Ishikawa (cell line): ENCODE measurements at regions not wholly inside any gene's neighbourhood (a gene's known extent, or its start where the extent isn't known, plus 50 kb on each side); places are given as distances from the start of the nearest gene placed in this dataset.

Experiments
- CEBPB ChIP-seq: IDR thresholded peaks from 2 replicates; pipeline ENCODE4 v1.6.1; 2012
- CREB1 ChIP-seq: IDR thresholded peaks from 2 replicates; pipeline ENCODE4 v1.6.1; 2012; ENCODE audit warnings: low read depth
- EGR1 ChIP-seq: IDR thresholded peaks from 2 replicates; pipeline ENCODE4 v1.6.1; 2012
- EP300 ChIP-seq: IDR thresholded peaks from 2 replicates; pipeline ENCODE4 v1.6.1; 2012; ENCODE audit warnings: borderline replicate concordance
- FOXM1 ChIP-seq: IDR thresholded peaks from 2 replicates; pipeline ENCODE4 v1.6.1; 2012; ENCODE audit warnings: low read depth, borderline replicate concordance
- NFIC ChIP-seq: IDR thresholded peaks from 2 replicates; pipeline ENCODE4 v1.6.1; 2012
- RAD21 ChIP-seq: IDR thresholded peaks from 2 replicates; pipeline ENCODE4 v1.6.1; 2012; ENCODE audit warnings: low read depth
- TAF1 ChIP-seq: IDR thresholded peaks from 2 replicates; pipeline ENCODE4 v1.6.1; 2012; ENCODE audit warnings: low read depth, mild to moderate bottlenecking
- TCF12 ChIP-seq: IDR thresholded peaks from 2 replicates; pipeline ENCODE4 v1.6.1; 2012; ENCODE audit warnings: low read depth
- TEAD4 ChIP-seq: IDR thresholded peaks from 2 replicates; pipeline ENCODE4 v1.6.1; 2012
- YY1 ChIP-seq: IDR thresholded peaks from 2 replicates; pipeline ENCODE4 v1.6.1; 2012; ENCODE audit warnings: low read depth
- ZBTB7A ChIP-seq: IDR thresholded peaks from 2 replicates; pipeline ENCODE4 v1.6.1; 2012; ENCODE audit warnings: low read depth
- TF ChIP-seq, protein P1 (sequence below): IDR thresholded peaks from 2 replicates; pipeline ENCODE4 v1.6.1; 2012
- TF ChIP-seq, protein P2 (sequence below): IDR thresholded peaks from 2 replicates; pipeline ENCODE4 v1.6.1; 2012
- TF ChIP-seq, protein P3 (sequence below): IDR thresholded peaks from 2 replicates; pipeline ENCODE4 v1.6.1; 2012; ENCODE audit warnings: low read depth, mild to moderate bottlenecking

DNA sequence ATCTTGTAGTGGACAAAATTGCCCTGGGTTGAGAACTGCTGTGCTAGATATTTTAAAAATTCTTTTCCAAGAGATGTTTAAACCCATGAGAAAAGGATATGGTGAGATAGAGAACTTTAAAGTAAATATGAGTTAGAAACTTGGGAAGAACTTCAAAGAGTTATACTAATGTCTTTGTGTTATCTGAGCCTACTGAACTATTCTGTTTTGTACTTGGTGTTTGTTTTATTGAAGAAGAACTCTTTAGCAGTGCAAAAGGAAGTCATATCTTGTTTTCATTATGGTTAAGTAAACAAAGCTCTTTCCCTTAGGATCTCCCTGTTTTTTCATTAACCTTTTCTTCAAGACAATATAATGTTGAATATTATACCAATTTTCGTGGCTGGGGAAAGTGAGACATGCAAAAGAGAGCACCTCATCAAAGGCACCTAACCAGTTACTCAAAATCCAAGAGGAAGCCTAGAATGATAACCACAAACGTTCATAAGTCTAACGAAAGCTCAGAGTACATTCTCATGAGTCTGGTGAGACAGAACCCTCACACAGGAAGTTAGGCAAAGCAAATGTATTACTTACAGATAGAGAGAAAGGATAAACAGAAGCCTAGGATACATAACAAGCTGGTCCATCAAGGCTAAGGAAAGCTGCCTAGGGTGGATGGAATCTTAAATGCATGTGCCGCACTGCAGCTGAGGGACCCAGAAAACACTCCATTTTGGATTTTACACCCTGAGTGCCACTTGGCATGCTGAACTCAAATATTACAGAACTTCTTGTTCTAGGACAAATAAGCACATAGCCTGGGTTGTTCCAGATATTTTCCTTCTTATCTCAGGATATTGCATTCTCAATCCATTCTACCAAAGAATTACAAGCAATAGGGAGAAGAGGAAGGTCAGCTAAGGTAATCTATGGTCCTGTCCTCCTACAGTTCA, 112.5 kb upstream of the ANO3 start:
- TF ChIP-seq EGR1 (no peak), CREB1 (no peak), TEAD4 (no peak), FOXM1 (no peak), TCF12 (no peak), ZBTB7A (no peak), EP300 (no peak), CEBPB (no peak)
- TF ChIP-seq, protein P1, sequence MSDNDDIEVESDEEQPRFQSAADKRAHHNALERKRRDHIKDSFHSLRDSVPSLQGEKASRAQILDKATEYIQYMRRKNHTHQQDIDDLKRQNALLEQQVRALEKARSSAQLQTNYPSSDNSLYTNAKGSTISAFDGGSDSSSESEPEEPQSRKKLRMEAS: no peak
- TF ChIP-seq, protein P2, sequence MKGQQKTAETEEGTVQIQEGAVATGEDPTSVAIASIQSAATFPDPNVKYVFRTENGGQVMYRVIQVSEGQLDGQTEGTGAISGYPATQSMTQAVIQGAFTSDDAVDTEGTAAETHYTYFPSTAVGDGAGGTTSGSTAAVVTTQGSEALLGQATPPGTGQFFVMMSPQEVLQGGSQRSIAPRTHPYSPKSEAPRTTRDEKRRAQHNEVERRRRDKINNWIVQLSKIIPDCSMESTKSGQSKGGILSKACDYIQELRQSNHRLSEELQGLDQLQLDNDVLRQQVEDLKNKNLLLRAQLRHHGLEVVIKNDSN: no peak

DNA sequence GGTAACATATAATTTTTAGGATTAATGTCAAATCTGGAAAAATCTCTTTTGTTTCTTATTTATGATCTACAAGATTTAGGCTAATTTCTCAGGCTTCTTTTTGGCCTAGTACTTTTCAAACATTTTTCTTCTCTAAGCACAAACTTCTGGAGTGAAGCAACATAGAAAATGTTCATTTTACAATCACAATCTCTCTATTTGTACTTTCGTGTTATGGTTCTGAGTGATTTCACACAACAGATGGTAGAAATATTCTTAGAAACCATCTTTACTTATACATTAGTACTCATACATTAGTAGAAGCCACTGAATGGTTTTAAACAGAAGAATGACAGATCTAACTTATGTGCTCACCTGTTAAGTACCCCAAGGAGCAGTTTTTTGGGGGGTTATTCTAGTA, 106.3 kb upstream of the ANO3 start:
- TF ChIP-seq ZBTB7A (no peak), NFIC (no peak), EP300 (no peak)

DNA sequence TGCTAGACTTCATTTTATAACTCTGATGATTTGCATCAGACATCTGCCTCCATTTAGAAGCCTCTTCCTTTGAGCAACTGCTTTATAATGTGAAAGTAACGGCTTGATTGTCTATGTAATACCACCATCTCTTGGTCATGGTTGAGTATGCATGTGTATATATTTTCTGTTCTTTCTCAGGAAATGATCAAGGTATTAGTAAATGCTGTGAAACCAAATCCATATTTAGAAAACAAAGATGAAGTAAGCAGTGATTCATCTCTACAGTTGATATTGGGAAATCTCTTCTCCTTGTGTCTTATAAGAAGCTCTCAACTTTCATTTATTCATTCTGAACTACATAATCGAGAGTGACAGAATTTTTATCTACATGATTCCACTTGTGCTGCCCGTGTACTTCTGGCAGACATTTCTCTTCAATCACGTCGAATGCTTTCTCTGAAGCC, 104.6 kb upstream of the ANO3 start:
- TF ChIP-seq YY1 (no peak), TCF12 (no peak), RAD21 (peak; percentile 22; the same call in 1 of the 2 replicates)

DNA sequence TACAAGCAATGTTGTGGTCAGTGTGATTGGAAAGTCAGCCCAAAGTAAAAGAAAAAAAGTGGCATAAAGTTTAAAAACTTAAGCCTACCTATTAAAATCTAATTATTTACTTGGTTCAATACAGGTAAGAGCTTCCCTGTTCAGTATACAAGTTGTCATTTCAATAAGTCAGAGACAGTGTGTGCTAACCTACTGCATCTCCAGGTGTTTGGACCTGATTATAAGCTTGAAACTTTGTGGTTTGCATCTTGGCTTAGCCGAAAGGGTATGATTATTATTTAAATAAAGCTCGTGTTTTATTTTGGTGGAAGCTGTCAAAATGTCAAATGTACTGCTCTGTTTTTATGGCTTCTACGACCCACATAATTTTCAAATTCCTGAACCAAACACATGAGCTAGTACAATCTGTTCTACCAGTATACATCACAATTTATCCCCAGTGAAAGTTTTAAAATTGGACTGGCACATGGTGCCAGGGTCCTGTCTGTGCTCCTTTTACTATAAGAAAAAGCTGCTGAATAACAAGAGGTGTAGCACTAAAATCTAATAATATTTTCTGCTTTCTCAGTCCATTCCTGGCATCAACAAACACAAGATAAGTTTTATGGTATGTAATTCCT, 103.9 kb upstream of the ANO3 start:
- TF ChIP-seq EGR1 (no peak), NFIC (no peak)

DNA sequence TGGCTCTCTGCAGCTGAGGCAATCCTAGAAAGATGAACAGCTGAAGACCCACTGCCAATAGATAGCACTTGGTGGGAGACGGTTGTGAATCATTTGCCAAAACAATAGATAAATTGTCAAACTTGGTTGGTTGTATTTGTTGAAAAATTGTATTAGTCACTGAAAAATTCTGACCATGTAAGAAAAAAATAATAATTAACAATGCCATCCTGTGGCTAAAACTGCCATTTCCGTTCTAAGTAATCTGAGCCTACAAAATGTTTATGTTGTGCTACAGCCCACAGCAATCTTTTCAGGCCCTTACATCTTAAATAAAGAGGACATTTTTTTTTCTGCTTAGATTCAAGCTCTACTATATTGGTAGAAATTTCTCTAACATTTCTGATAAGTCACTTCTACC, 103.2 kb upstream of the ANO3 start:
- no peak for TF ChIP-seq RAD21
- no peak for TF ChIP-seq CREB1
- no peak for TF ChIP-seq EGR1
- no peak for TF ChIP-seq NFIC
- no peak for TF ChIP-seq ZBTB7A
- no peak for TF ChIP-seq CEBPB
- TF ChIP-seq, protein P3, sequence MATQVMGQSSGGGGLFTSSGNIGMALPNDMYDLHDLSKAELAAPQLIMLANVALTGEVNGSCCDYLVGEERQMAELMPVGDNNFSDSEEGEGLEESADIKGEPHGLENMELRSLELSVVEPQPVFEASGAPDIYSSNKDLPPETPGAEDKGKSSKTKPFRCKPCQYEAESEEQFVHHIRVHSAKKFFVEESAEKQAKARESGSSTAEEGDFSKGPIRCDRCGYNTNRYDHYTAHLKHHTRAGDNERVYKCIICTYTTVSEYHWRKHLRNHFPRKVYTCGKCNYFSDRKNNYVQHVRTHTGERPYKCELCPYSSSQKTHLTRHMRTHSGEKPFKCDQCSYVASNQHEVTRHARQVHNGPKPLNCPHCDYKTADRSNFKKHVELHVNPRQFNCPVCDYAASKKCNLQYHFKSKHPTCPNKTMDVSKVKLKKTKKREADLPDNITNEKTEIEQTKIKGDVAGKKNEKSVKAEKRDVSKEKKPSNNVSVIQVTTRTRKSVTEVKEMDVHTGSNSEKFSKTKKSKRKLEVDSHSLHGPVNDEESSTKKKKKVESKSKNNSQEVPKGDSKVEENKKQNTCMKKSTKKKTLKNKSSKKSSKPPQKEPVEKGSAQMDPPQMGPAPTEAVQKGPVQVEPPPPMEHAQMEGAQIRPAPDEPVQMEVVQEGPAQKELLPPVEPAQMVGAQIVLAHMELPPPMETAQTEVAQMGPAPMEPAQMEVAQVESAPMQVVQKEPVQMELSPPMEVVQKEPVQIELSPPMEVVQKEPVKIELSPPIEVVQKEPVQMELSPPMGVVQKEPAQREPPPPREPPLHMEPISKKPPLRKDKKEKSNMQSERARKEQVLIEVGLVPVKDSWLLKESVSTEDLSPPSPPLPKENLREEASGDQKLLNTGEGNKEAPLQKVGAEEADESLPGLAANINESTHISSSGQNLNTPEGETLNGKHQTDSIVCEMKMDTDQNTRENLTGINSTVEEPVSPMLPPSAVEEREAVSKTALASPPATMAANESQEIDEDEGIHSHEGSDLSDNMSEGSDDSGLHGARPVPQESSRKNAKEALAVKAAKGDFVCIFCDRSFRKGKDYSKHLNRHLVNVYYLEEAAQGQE: no peak
- TF ChIP-seq, protein P2: no peak
- no peak for TF ChIP-seq TAF1
- TF ChIP-seq YY1: no peak
- no peak for TF ChIP-seq TEAD4
- no peak for TF ChIP-seq FOXM1
- TF ChIP-seq EP300: no peak
- TF ChIP-seq, protein P1: no peak

DNA sequence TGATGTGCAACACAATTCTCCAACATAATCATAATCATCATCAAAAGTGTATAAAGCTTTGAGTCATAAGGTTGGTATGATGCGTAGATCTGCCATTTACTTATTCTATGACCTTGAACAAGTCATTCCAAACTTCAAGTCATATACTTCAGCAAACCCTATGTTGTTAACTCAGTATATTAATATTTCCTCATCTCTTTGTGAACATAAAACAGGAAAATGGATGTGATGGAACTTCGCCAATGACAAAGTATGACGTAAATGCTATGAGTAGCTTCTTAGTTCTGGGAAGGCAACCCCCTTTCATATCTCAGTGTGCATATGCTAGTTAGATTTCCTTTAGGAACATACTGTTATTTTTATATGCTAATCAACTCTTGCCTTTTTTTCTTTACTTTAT, 102.7 kb upstream of the ANO3 start:
- no peak for TF ChIP-seq EP300
- TF ChIP-seq YY1: no peak
- TF ChIP-seq FOXM1: no peak
- no peak for TF ChIP-seq CREB1
- TF ChIP-seq RAD21: no peak
- no peak for TF ChIP-seq TEAD4
- TF ChIP-seq TCF12: no peak
- no peak for TF ChIP-seq CEBPB
- no peak for TF ChIP-seq ZBTB7A
- TF ChIP-seq EGR1: no peak
- TF ChIP-seq, protein P2: no peak
- no peak for TF ChIP-seq TAF1
- TF ChIP-seq, protein P3: no peak
- TF ChIP-seq, protein P1: no peak
- TF ChIP-seq NFIC: no peak
